ENCODE measurements at regions not wholly inside any gene's neighbourhood (a gene's known extent, or its start where the extent isn't known, plus 50 kb on each side); places are given as distances from the start of the nearest gene placed in this dataset.

GRCh38 chr5:93330506-93330905 is 250.5 kb downstream of the NR2F1-AS1 start:
- Mint-ChIP-seq H3K27me3 (ENCODE audit: unreplicated experiment) (peaks cover 3% of the 10 kb centered on the region), H3K4me1 (ENCODE audit: low read depth, unreplicated experiment) (peaks cover 3% of the 10 kb centered on the region), H3K9me3 (ENCODE audit: unreplicated experiment) (no peaks in the 10 kb centered on the region), H3K36me3 (ENCODE audit: unreplicated experiment) (no peaks in the 10 kb centered on the region), H3K27ac (ENCODE audit: unreplicated experiment) (no peak overlapping the region), H3K4me3 (ENCODE audit: unreplicated experiment) (no peak overlapping the region)
- no peak for TF ChIP-seq CTCF (IDR thresholded peaks at IDR 0.05; ENCODE audit: partially characterized antibody, unreplicated experiment)
- DNase-seq, result no peak

GRCh38 chr5:93329756-93330155 is 251.3 kb downstream of the NR2F1-AS1 start:
- DNase-seq, result no peak
- Mint-ChIP-seq H3K36me3 (ENCODE audit: unreplicated experiment) (no peaks in the 10 kb centered on the region), H3K4me3 (ENCODE audit: unreplicated experiment) (no peak overlapping the region), H3K4me1 (ENCODE audit: low read depth, unreplicated experiment) (peaks cover 3% of the 10 kb centered on the region), H3K27ac (ENCODE audit: unreplicated experiment) (no peak overlapping the region), H3K27me3 (ENCODE audit: unreplicated experiment) (peaks cover 3% of the 10 kb centered on the region), H3K9me3 (ENCODE audit: unreplicated experiment) (no peaks in the 10 kb centered on the region)
- no peak for TF ChIP-seq CTCF (IDR thresholded peaks at IDR 0.05; ENCODE audit: partially characterized antibody, unreplicated experiment)

GRCh38 chr5:93328833-93329232 is 252.2 kb downstream of the NR2F1-AS1 start:
- H3K4me1 Mint-ChIP-seq (ENCODE audit: low read depth, unreplicated experiment), result peaks cover 3% of the 10 kb centered on the region
- H3K9me3 Mint-ChIP-seq (ENCODE audit: unreplicated experiment), result no peaks in the 10 kb centered on the region
- H3K4me3 Mint-ChIP-seq (ENCODE audit: unreplicated experiment), result no peak overlapping the region
- no peak for DNase-seq
- peaks cover 3% of the 10 kb centered on the region for H3K27me3 Mint-ChIP-seq (ENCODE audit: unreplicated experiment)
- H3K36me3 Mint-ChIP-seq (ENCODE audit: unreplicated experiment), result no peaks in the 10 kb centered on the region
- no peak overlapping the region for H3K27ac Mint-ChIP-seq (ENCODE audit: unreplicated experiment)
- TF ChIP-seq CTCF (IDR thresholded peaks at IDR 0.05; ENCODE audit: partially characterized antibody, unreplicated experiment), result no peak

- H3K9me3 Mint-ChIP-seq (ENCODE audit: unreplicated experiment), result no peaks in the 10 kb centered on the region
- DNase-seq, result no peak
- no peak overlapping the region for H3K27ac Mint-ChIP-seq (ENCODE audit: unreplicated experiment)
- no peak overlapping the region for H3K4me3 Mint-ChIP-seq (ENCODE audit: unreplicated experiment)
- H3K36me3 Mint-ChIP-seq (ENCODE audit: unreplicated experiment), result no peaks in the 10 kb centered on the region
- H3K4me1 Mint-ChIP-seq (ENCODE audit: low read depth, unreplicated experiment), result peaks cover 3% of the 10 kb centered on the region
- no peak for TF ChIP-seq CTCF (IDR thresholded peaks at IDR 0.05; ENCODE audit: partially characterized antibody, unreplicated experiment)
- peaks cover 3% of the 10 kb centered on the region for H3K27me3 Mint-ChIP-seq (ENCODE audit: unreplicated experiment)
These were observed 253.4 kb downstream of the NR2F1-AS1 start for GRCh38 chr5:93327605-93328004.

GRCh38 chr5:93325946-93326345 is 255.1 kb downstream of the NR2F1-AS1 start:
- H3K9me3 Mint-ChIP-seq (ENCODE audit: unreplicated experiment), result no peaks in the 10 kb centered on the region
- peaks cover 5% of the 10 kb centered on the region for H3K27me3 Mint-ChIP-seq (ENCODE audit: unreplicated experiment)
- H3K36me3 Mint-ChIP-seq (ENCODE audit: unreplicated experiment), result no peaks in the 10 kb centered on the region
- H3K4me3 Mint-ChIP-seq (ENCODE audit: unreplicated experiment), result no peak overlapping the region
- DNase-seq, result no peak
- H3K4me1 Mint-ChIP-seq (ENCODE audit: low read depth, unreplicated experiment), result peaks cover 3% of the 10 kb centered on the region
- H3K27ac Mint-ChIP-seq (ENCODE audit: unreplicated experiment), result no peak overlapping the region
- TF ChIP-seq CTCF (IDR thresholded peaks at IDR 0.05; ENCODE audit: partially characterized antibody, unreplicated experiment), result no peak

Measured in glutamatergic neuron (in vitro differentiated cells).